KMS-11 (cell line): ENCODE measurements at regions not wholly inside any gene's neighbourhood (a gene's known extent, or its start where the extent isn't known, plus 50 kb on each side); places are given as distances from the start of the nearest gene placed in this dataset.

Experiments
- H2AFZ ChIP-seq: fragments of 200-600 bp; sonication (generic); 2 replicates; pipeline ENCODE4 v1.6.1; 2016; ENCODE audit warnings: antibody characterized with exemption, mixed run types, low read depth
- H3K27ac ChIP-seq: fragments of 200-600 bp; sonication (generic); 2 replicates; pipeline ENCODE4 v1.6.1; 2016; ENCODE audit warnings: mild to moderate bottlenecking, mixed run types
- H3K27me3 ChIP-seq: fragments of 200-600 bp; sonication (generic); 2 replicates; pipeline ENCODE4 v1.6.1; 2017; ENCODE audit warnings: mild to moderate bottlenecking, low read depth, mixed run types, moderate library complexity; ENCODE audit not compliant: insufficient read depth
- H3K36me3 ChIP-seq: fragments of 200-600 bp; sonication (generic); 2 replicates; pipeline ENCODE4 v1.6.1; 2017; ENCODE audit warnings: mild to moderate bottlenecking, mixed run types; ENCODE audit not compliant: insufficient read depth
- H3K4me1 ChIP-seq: fragments of 200-600 bp; sonication (generic); 2 replicates; pipeline ENCODE4 v1.6.1; 2016; ENCODE audit warnings: mild to moderate bottlenecking, low read depth, mixed run types; ENCODE audit not compliant: poor library complexity, severe bottlenecking
- H3K4me2 ChIP-seq: fragments of 200-600 bp; sonication (generic); 2 replicates; pipeline ENCODE4 v1.7.0; 2016; ENCODE audit warnings: mild to moderate bottlenecking, mixed run types
- H3K4me3 ChIP-seq: fragments of 200-600 bp; sonication (generic); IDR thresholded peaks from 2 replicates; pipeline ENCODE4 v1.6.1; 2017; ENCODE audit warnings: low read depth, low read length, mixed read lengths; ENCODE audit not compliant: insufficient read depth
- H3K79me2 ChIP-seq: fragments of 200-600 bp; sonication (generic); 2 replicates; pipeline ENCODE4 v1.6.1; 2016; ENCODE audit warnings: low read depth, mixed run types; ENCODE audit not compliant: insufficient read depth
- H3K9ac ChIP-seq: fragments of 200-600 bp; sonication (generic); 2 replicates; pipeline ENCODE4 v1.6.1; 2016; ENCODE audit warnings: mild to moderate bottlenecking, mixed run types
- H4K20me1 ChIP-seq: fragments of 200-600 bp; sonication (generic); 2 replicates; pipeline ENCODE4 v1.6.1; 2016; ENCODE audit warnings: mild to moderate bottlenecking, mixed run types; ENCODE audit not compliant: insufficient read depth
- CTCF ChIP-seq: fragments of 200-600 bp; sonication (generic); conservative IDR thresholded peaks from 2 replicates; pipeline ENCODE4 v1.6.1; 2017; ENCODE audit warnings: low read depth, mild to moderate bottlenecking, antibody characterized with exemption, low read length, moderate library complexity, mixed read lengths

GRCh38 chr5:173691931-173692330 lies 75.5 kb upstream of the BOD1 start:
- Histone ChIP-seq H3K4me2 (no peak overlapping the region), H4K20me1 (no peaks in the 10 kb centered on the region), H3K9ac (no peak overlapping the region), H3K4me1 (no peaks in the 10 kb centered on the region), H3K4me3 (no peak overlapping the region), H3K79me2 (no peaks in the 10 kb centered on the region), H3K27ac (no peak overlapping the region), H3K27me3 (no peaks in the 10 kb centered on the region), H3K36me3 (no peaks in the 10 kb centered on the region), H2AFZ (no peak overlapping the region)
- no peak for TF ChIP-seq CTCF

GRCh38 chr5:173693670-173694069 lies 77.2 kb upstream of the BOD1 start:
- Histone ChIP-seq H3K4me3 (no peak overlapping the region), H3K79me2 (no peaks in the 10 kb centered on the region), H4K20me1 (no peaks in the 10 kb centered on the region), H3K27me3 (no peaks in the 10 kb centered on the region), H3K27ac (no peak overlapping the region), H2AFZ (no peak overlapping the region), H3K4me2 (no peak overlapping the region), H3K36me3 (no peaks in the 10 kb centered on the region), H3K9ac (no peak overlapping the region), H3K4me1 (no peaks in the 10 kb centered on the region)
- TF ChIP-seq CTCF: no peak

GRCh38 chr5:173696216-173696615 lies 79.8 kb upstream of the BOD1 start:
- Histone ChIP-seq H3K9ac (no peak overlapping the region), H3K36me3 (no peaks in the 10 kb centered on the region), H3K4me2 (no peak overlapping the region), H3K4me3 (no peak overlapping the region), H3K27me3 (no peaks in the 10 kb centered on the region), H4K20me1 (no peaks in the 10 kb centered on the region), H3K27ac (no peak overlapping the region), H2AFZ (no peak overlapping the region), H3K4me1 (no peaks in the 10 kb centered on the region), H3K79me2 (no peaks in the 10 kb centered on the region)
- TF ChIP-seq CTCF: no peak

- H3K4me2 ChIP-seq: no peak overlapping the region
- no peaks in the 10 kb centered on the region for H3K27me3 ChIP-seq
- H3K79me2 ChIP-seq: no peaks in the 10 kb centered on the region
- H4K20me1 ChIP-seq: no peaks in the 10 kb centered on the region
- TF ChIP-seq CTCF: no peak
- no peak overlapping the region for H2AFZ ChIP-seq
- H3K9ac ChIP-seq: no peak overlapping the region
- H3K4me3 ChIP-seq: no peak overlapping the region
- H3K27ac ChIP-seq: no peak overlapping the region
- no peaks in the 10 kb centered on the region for H3K36me3 ChIP-seq
- no peaks in the 10 kb centered on the region for H3K4me1 ChIP-seq
These were observed 81.6 kb upstream of the BOD1 start for GRCh38 chr5:173697931-173698579.
